Neural progenitor cell (in vitro differentiated cells): ENCODE measurements at regions not wholly inside any gene's neighbourhood (a gene's known extent, or its start where the extent isn't known, plus 50 kb on each side); places are given as distances from the start of the nearest gene placed in this dataset.

ENCODE experiments used
- DNase-seq: peaks from one replicate; pipeline ENCODE4 v3.0.0-alpha.2; 2016; ENCODE audit warnings: low spot score
- H2AFZ ChIP-seq: fragments of 200-600 bp; sonication (generic); replicated peaks from 2 replicates; pipeline ENCODE4 v1.6.1; 2016; ENCODE audit warnings: antibody characterized with exemption
- H3F3A ChIP-seq: fragments of 200-600 bp; sonication (generic); 2 replicates; pipeline ENCODE4 v1.6.1; 2016; ENCODE audit warnings: antibody characterized with exemption, low read depth
- H3K27ac ChIP-seq: fragments of 200-600 bp; sonication (generic); 2 replicates; pipeline ENCODE4 v1.5.1; 2016; ENCODE audit warnings: mild to moderate bottlenecking
- H3K27me3 ChIP-seq: fragments of 200-600 bp; sonication (generic); 2 replicates; pipeline ENCODE4 v1.6.1; 2016; ENCODE audit warnings: mild to moderate bottlenecking, moderate library complexity
- H3K36me3 ChIP-seq: fragments of 200-600 bp; sonication (generic); 2 replicates; pipeline ENCODE4 v1.5.1; 2016
- H3K4me1 ChIP-seq: fragments of 200-600 bp; sonication (generic); 2 replicates; pipeline ENCODE4 v1.6.1; 2016; ENCODE audit warnings: mixed run types
- H3K4me2 ChIP-seq: fragments of 200-600 bp; sonication (generic); 2 replicates; pipeline ENCODE4 v1.6.1; 2016
- H3K4me3 ChIP-seq: fragments of 200-600 bp; sonication (generic); 2 replicates; pipeline ENCODE4 v1.5.1; 2016
- H3K79me2 ChIP-seq: fragments of 200-600 bp; sonication (generic); 2 replicates; pipeline ENCODE4 v1.6.1; 2016; ENCODE audit warnings: low read depth
- H3K9ac ChIP-seq: fragments of 200-600 bp; sonication (generic); 2 replicates; pipeline ENCODE4 v1.6.1; 2016
- H3K9me3 ChIP-seq: fragments of 200-600 bp; sonication (generic); 2 replicates; pipeline ENCODE4 v1.5.1; 2016; ENCODE audit warnings: low read depth
- H4K20me1 ChIP-seq: fragments of 200-600 bp; sonication (generic); 2 replicates; pipeline ENCODE4 v1.6.1; 2016; ENCODE audit warnings: low read depth
- H3K27ac Mint-ChIP-seq: 3 replicates; pipeline ENCODE4 v1.8.0; 2021; ENCODE audit warnings: mixed read lengths
- H3K27me3 Mint-ChIP-seq: 2 replicates; pipeline ENCODE4 v1.8.0; 2022; ENCODE audit warnings: low read depth, mild to moderate bottlenecking, inconsistent platforms, moderate library complexity, mixed read lengths; ENCODE audit not compliant: insufficient read depth
- H3K36me3 Mint-ChIP-seq: 3 replicates; pipeline ENCODE4 v1.8.0; 2021; ENCODE audit warnings: mixed read lengths
- H3K4me1 Mint-ChIP-seq: 3 replicates; pipeline ENCODE4 v1.8.0; 2021; ENCODE audit warnings: mixed read lengths
- H3K4me3 Mint-ChIP-seq: 3 replicates; pipeline ENCODE4 v1.8.0; 2021; ENCODE audit warnings: mild to moderate bottlenecking, moderate library complexity, mixed read lengths
- H3K9me3 Mint-ChIP-seq: 3 replicates; pipeline ENCODE4 v1.8.0; 2020; ENCODE audit warnings: mixed read lengths
- CTCF ChIP-seq: fragments of 200-600 bp; sonication (generic); IDR thresholded peaks from 2 replicates; pipeline ENCODE4 v1.5.1; 2017; ENCODE audit warnings: antibody characterized with exemption, mild to moderate bottlenecking
- EZH2 ChIP-seq: fragments of 200-600 bp; sonication (generic); IDR thresholded peaks from 2 replicates; pipeline ENCODE4 v1.6.1; 2017; ENCODE audit warnings: antibody characterized with exemption, mild to moderate bottlenecking, moderate library complexity
- EZH2phosphoT487 ChIP-seq: fragments of 200-600 bp; sonication (generic); IDR thresholded peaks from 2 replicates; pipeline ENCODE4 v1.6.1; 2017; ENCODE audit warnings: antibody characterized with exemption

- Mint-ChIP-seq H3K27ac (no peak overlapping the region), H3K4me3 (no peak overlapping the region), H3K4me1 (no peaks in the 10 kb centered on the region), H3K36me3 (no peaks in the 10 kb centered on the region), H3K27me3 (no peaks in the 10 kb centered on the region), H3K9me3 (no peaks in the 10 kb centered on the region)
- no peak overlapping the region for H3K4me2 ChIP-seq
- H3K4me3 ChIP-seq: no peak overlapping the region
- H3K4me1 ChIP-seq: no peaks in the 10 kb centered on the region
- H3K9ac ChIP-seq: no peak overlapping the region
- H3K9me3 ChIP-seq: no peaks in the 10 kb centered on the region
- no peaks in the 10 kb centered on the region for H3K79me2 ChIP-seq
- no peaks in the 10 kb centered on the region for H3K36me3 ChIP-seq
- no peak for TF ChIP-seq EZH2
- TF ChIP-seq CTCF: no peak
- no peak for TF ChIP-seq EZH2phosphoT487
- H3K27me3 ChIP-seq: no peaks in the 10 kb centered on the region
- no peak overlapping the region for H2AFZ ChIP-seq
- H3F3A ChIP-seq: no peaks in the 10 kb centered on the region
- no peaks in the 10 kb centered on the region for H4K20me1 ChIP-seq
- no peak overlapping the region for H3K27ac ChIP-seq
- DNase-seq: no peak
Observed at GRCh38 chr3:109943181-109943580, 605.8 kb upstream of the DPPA4 start.

- Histone ChIP-seq H3K79me2 (no peaks in the 10 kb centered on the region), H3K4me2 (no peak overlapping the region), H3K27me3 (no peaks in the 10 kb centered on the region), H3K4me1 (no peaks in the 10 kb centered on the region), H3F3A (no peaks in the 10 kb centered on the region), H3K36me3 (no peaks in the 10 kb centered on the region), H3K27ac (no peak overlapping the region), H3K9me3 (no peaks in the 10 kb centered on the region), H3K9ac (no peak overlapping the region), H4K20me1 (no peaks in the 10 kb centered on the region), H3K4me3 (no peak overlapping the region), H2AFZ (no peak overlapping the region)
- H3K27me3 Mint-ChIP-seq: no peaks in the 10 kb centered on the region
- no peak overlapping the region for H3K4me3 Mint-ChIP-seq
- TF ChIP-seq EZH2: no peak
- TF ChIP-seq EZH2phosphoT487: no peak
- TF ChIP-seq CTCF: no peak
- no peak for DNase-seq
- no peaks in the 10 kb centered on the region for H3K4me1 Mint-ChIP-seq
- H3K9me3 Mint-ChIP-seq: no peaks in the 10 kb centered on the region
- H3K36me3 Mint-ChIP-seq: no peaks in the 10 kb centered on the region
- no peak overlapping the region for H3K27ac Mint-ChIP-seq
Observed at GRCh38 chr3:109944836-109945235, 607.5 kb upstream of the DPPA4 start.

- no peaks in the 10 kb centered on the region for H3F3A ChIP-seq
- H3K36me3 Mint-ChIP-seq: no peaks in the 10 kb centered on the region
Observed at GRCh38 chr3:109952924-109953323, 615.6 kb upstream of the DPPA4 start.

More at GRCh38 chr3:109952924-109953323, 615.6 kb upstream of the DPPA4 start:
- H3K4me3 ChIP-seq: no peak overlapping the region
- Mint-ChIP-seq H3K27ac (no peak overlapping the region), H3K4me3 (no peak overlapping the region), H3K27me3 (no peaks in the 10 kb centered on the region), H3K4me1 (no peaks in the 10 kb centered on the region), H3K9me3 (no peaks in the 10 kb centered on the region)
- H3K27ac ChIP-seq: no peak overlapping the region
- no peak overlapping the region for H3K9ac ChIP-seq
- H2AFZ ChIP-seq: no peak overlapping the region
- no peak overlapping the region for H3K4me2 ChIP-seq
- DNase-seq: no peak
- TF ChIP-seq EZH2phosphoT487 (no peak), EZH2 (no peak), CTCF (no peak)
- no peaks in the 10 kb centered on the region for H3K4me1 ChIP-seq
- H3K79me2 ChIP-seq: no peaks in the 10 kb centered on the region
- H3K27me3 ChIP-seq: no peaks in the 10 kb centered on the region
- no peaks in the 10 kb centered on the region for H3K36me3 ChIP-seq
- no peaks in the 10 kb centered on the region for H3K9me3 ChIP-seq
- H4K20me1 ChIP-seq: no peaks in the 10 kb centered on the region
